NCI-H446 (cell line): ENCODE measurements at regions not wholly inside any gene's neighbourhood (a gene's known extent, or its start where the extent isn't known, plus 50 kb on each side); places are given as distances from the start of the nearest gene placed in this dataset.
"Not testable (repeated sequence)": the region's sequence is repeated elsewhere in the genome, so short reads cannot be mapped to it uniquely, and the experiment has no call there.

ENCODE experiments used
- DNase-seq, 2 experiments: peaks; one replicate each; lab custom pipeline; 2025; lab: John Stamatoyannopoulos, UW

- DNase-seq: no peak
Measured at GRCh38 chr6:140385679-140386078, 1011.2 kb upstream of the CITED2 start.

- DNase-seq: no peak
Measured at GRCh38 chr6:140382355-140382754, 1007.9 kb upstream of the CITED2 start.

GRCh38 chr6:140380427-140381218 is 1006.2 kb upstream of the CITED2 start:
- no peak for DNase-seq

- DNase-seq: no peak
Measured at GRCh38 chr6:140379919-140380318, 1005.5 kb upstream of the CITED2 start.

GRCh38 chr6:140376209-140376608 is 1001.8 kb upstream of the CITED2 start:
- no peak for DNase-seq

- not testable (repeated sequence) for DNase-seq
Measured at GRCh38 chr6:140373728-140374127, 999.3 kb upstream of the CITED2 start.

- no peak for DNase-seq
Measured at GRCh38 chr6:140372064-140372463, 997.6 kb upstream of the CITED2 start.

GRCh38 chr6:140370976-140371870 is 996.8 kb upstream of the CITED2 start:
- DNase-seq: no peak

GRCh38 chr6:140370441-140370840 is 996.0 kb upstream of the CITED2 start:
- DNase-seq: no peak

GRCh38 chr6:140366991-140367390 is 992.5 kb upstream of the CITED2 start:
- DNase-seq: no peak

- DNase-seq: no peak
Measured at GRCh38 chr6:140364916-140365315, 990.5 kb upstream of the CITED2 start.

- no peak for DNase-seq
Measured at GRCh38 chr6:140360651-140361050, 986.2 kb upstream of the CITED2 start.

- DNase-seq: no peak
Measured at GRCh38 chr6:140355476-140355875, 981.0 kb upstream of the CITED2 start.

GRCh38 chr6:140354296-140354695 is 979.8 kb upstream of the CITED2 start:
- no peak for DNase-seq

- no peak for DNase-seq
Measured at GRCh38 chr6:140353536-140353935, 979.1 kb upstream of the CITED2 start.

- DNase-seq: no peak
Measured at GRCh38 chr6:140346428-140346827, 972.0 kb upstream of the CITED2 start.

GRCh38 chr6:140345935-140346334 is 971.5 kb upstream of the CITED2 start:
- no peak for DNase-seq

- no peak for DNase-seq
Measured at GRCh38 chr6:140344142-140344913, 969.9 kb upstream of the CITED2 start.

GRCh38 chr6:140343128-140343527 is 968.7 kb upstream of the CITED2 start:
- no peak for DNase-seq

- no peak for DNase-seq
Measured at GRCh38 chr6:140341272-140341671, 966.8 kb upstream of the CITED2 start.

- DNase-seq: no peak
Measured at GRCh38 chr6:140340795-140341194, 966.3 kb upstream of the CITED2 start.

GRCh38 chr6:140339084-140339483 is 964.6 kb upstream of the CITED2 start:
- DNase-seq: not testable (repeated sequence)
